IPS DF 19.7 (cell line): ENCODE measurements at regions not wholly inside any gene's neighbourhood (a gene's known extent, or its start where the extent isn't known, plus 50 kb on each side); places are given as distances from the start of the nearest gene placed in this dataset.
"Not testable (repeated sequence)": the region's sequence is repeated elsewhere in the genome, so short reads cannot be mapped to it uniquely, and the experiment has no call there.

Experiments
- DNase-seq: peaks from one replicate; pipeline ENCODE4 v3.0.0-alpha.2; 2013; ENCODE audit warnings: low read depth, low spot score

DNA sequence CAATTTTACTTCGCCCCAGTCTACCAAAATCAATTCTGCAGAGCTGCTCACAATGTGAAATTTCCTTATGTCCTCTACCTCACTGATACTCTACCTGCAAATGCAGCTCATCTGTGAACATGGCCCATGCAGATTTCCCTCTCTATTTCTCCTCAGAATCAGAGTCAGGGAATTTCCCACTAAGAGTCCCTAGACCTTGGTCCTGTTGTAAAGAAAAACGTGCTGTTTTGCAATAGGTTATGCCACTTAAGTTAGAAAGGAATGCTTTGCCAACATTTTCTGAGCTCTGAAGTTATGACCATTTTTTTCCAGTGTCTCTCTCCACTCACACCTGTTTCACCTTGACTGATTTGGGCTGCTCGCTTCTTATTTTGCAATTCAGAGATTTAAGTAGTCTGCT lies 524.0 kb downstream of the TTLL7 start:
- not testable (repeated sequence) for DNase-seq

- DNase-seq = not testable (repeated sequence)
Observed at GRCh38 chr1:83473986-83474385, 524.9 kb downstream of the TTLL7 start.

GRCh38 chr1:83472066-83472465 lies 526.9 kb downstream of the TTLL7 start:
- DNase-seq = not testable (repeated sequence)

DNA sequence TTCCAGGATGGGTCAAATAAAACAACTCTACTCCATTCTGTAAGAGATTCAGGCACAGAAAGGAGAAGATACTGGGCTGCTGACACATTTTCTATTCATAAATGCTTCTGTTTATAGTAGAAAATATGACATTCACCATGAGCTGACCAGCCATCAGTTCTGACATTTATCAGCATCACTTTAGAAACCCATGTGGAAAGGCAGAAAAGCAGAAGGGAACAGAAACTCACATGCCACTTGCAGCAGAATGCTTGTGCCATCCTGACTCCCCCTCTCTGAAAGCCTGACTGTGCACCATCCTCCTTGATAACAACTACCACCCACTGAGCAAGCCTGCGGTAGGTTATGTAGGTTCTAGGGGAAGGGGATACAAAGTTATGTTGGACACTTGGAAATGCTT lies 527.7 kb downstream of the TTLL7 start:
- DNase-seq = not testable (repeated sequence)

DNA sequence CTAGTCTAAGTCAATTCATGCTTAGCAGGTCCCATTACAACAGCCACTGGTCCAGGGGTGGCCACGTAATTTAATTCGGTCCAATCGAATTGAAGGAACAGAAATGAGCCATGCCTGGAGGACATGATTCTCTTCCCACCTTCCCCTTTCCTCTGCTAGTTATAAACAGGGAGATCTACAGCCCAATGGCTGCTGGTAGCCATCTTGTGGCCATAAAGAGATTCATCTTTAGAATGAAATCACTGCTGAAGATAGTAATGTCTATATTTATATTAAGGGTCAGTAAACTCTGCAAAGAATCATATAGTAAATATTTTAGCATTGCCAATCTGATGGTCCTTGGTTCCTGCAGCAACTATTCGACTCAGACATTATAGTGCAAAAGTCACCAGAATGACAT lies 530.6 kb downstream of the TTLL7 start:
- not testable (repeated sequence) for DNase-seq

DNA sequence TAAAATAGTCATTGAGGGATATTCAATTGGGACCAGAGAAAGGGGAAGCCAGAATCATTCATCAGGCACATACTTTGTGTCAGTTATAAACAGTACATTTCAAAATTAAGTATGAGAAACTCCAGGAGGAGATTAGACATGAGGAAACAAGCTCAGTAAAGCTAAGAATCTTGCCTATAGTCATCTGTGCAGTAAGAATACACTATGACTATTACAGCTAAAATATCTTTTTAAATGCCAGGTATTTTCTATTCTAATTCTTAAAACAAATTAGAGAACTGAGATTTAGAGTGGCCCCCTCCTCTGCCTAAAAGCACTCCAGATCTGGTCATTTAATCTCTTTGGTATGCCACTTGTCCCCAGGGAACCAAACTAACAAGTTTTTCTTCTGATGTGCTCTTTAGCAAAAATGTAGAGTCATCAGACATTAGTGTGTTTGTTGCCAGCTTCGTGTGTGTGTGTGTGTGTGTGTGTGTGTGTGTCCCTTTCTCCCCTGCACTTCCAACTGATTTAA lies 541.1 kb downstream of the TTLL7 start:
- DNase-seq = not testable (repeated sequence)

DNA sequence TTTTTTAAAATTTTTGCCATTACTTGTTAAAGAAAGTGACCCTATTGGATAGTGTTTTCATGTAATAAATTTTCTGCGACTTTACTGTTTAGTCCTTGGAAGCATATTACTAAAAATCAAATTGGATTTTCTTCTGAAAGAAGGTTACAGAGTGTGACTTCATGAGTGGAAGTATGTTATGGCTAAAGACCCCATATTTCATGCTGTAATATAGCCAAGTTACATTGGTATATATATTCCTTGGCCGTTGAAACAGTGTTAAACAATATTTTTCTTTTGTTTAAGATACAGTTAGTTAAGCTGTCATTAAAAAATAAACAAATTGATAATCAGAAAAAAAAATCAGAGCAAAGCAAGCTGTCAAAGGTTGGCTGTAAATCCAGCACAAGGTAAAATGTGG lies 541.7 kb downstream of the TTLL7 start:
- DNase-seq = not testable (repeated sequence)

DNA sequence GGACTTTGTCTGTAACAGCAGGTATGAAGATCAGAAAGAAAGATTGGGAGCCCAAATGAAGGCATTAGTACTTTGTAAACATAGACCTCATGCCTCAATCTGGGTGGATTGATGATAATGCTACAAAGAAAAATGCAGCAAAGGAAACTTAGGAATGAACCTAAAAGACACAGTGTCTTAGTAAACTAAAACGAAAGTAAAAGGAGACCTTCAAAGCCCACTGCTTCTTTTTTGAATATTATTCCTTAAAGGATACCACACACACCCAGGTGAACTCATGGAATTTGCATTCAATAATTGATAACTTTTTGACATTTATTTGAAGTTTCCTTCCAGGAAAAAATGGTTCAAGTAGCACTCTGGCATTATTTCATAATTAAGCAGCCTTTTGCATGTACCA lies 543.2 kb downstream of the TTLL7 start:
- DNase-seq = not testable (repeated sequence)

DNA sequence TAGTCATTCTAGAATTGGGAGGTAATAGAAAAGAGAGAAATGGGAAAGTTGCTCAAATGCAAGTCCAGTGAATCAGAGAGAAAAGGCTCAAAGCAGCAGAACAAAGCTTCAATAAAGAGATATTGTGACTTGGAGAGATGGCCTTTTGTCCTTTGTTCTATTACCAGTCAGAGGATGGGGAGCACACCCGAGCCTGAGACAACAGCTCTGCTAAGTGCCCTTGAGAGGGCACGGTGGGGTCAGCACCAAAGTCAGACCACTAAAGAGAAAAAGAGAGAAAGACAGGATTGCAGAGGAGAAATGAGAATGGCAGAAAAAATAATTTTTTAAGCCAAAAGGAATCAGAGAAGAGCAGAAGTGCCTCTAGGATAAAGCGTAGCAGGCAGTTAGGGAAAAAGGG lies 553.1 kb downstream of the TTLL7 start:
- DNase-seq = not testable (repeated sequence)

- DNase-seq = not testable (repeated sequence)
Observed at GRCh38 chr1:83442412-83442811, 556.5 kb downstream of the TTLL7 start.

DNA sequence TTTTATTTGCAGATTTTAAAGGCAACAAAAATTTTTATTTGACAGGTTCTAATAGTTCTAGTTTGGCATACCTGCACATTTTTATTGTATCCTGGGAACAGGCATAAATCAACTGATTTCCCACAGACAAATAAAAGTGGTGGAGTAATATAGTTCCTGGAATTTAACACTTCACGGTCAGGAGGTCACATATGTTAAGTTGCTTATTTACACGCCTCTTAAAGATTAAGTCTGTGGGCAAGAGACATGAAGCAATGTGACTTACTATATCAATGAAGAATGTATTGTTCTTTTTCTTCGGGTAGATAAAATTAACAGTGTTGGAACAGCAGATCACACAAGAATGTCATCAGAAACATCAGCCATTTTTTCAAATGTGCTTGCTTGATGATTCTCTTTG lies 558.3 kb downstream of the TTLL7 start:
- not testable (repeated sequence) for DNase-seq

- DNase-seq = not testable (repeated sequence)
Observed at GRCh38 chr1:83440021-83440420, 558.9 kb downstream of the TTLL7 start.

DNA sequence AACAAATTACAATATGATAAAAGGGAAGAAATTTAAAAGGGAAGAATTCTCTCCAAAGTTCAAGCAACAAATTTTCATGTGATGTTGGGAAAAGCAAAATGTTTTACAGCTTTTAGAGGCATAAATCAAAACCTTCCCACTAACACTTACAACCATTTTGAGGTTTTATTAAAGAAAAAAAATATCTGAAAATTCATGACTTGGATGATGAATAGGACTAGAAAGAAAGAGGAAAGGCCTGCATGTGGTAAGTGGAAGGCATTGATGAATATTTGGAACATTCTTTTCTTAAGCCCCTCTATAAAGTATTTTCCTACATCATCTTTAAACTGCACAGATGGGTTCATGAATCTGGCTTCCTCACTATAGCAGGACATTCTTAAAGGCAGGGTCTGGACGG lies 560.6 kb downstream of the TTLL7 start:
- DNase-seq = not testable (repeated sequence)

- not testable (repeated sequence) for DNase-seq
Observed at GRCh38 chr1:83435336-83435735, 563.6 kb downstream of the TTLL7 start.

- not testable (repeated sequence) for DNase-seq
Observed at GRCh38 chr1:83427566-83427965, 571.4 kb downstream of the TTLL7 start.

- not testable (repeated sequence) for DNase-seq
Observed at GRCh38 chr1:83423382-83423781, 575.5 kb downstream of the TTLL7 start.

GRCh38 chr1:83418558-83418957 lies 580.4 kb downstream of the TTLL7 start:
- no peak for DNase-seq

- DNase-seq = not testable (repeated sequence)
Observed at GRCh38 chr1:83413839-83414107, 585.2 kb downstream of the TTLL7 start.

GRCh38 chr1:83410746-83411413 lies 588.1 kb downstream of the TTLL7 start:
- not testable (repeated sequence) for DNase-seq

DNA sequence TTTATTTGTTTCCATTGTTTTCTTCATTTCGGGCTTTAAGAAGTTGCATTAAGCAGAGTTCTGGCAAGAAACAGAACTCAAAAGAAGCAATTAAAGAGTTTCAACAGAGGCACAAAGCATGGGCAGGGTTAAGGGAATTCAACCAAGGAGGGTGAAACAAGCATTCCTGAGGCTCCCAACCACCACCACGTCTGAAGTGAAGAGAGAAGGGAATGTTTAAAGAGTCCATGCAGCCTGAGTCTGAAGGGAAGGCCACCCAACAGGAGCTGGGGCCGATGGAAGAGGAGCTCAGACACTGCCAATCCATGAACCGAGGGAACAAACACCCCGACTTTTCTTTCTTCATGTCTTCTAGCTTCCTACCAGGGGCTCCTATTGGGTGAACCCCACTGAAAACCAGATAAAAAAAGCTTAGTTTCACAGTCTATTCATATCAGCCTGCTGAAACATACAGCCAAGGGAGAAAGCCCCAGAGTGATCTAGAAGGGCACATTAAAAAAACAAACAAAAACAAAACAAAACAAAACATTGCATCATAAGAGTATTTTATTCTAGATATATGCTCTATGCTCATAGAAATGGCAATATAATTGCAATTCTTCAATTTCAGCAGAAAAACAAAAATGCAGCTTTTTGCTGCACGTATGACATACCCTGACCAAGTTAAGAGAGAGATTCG lies 592.1 kb downstream of the TTLL7 start:
- not testable (repeated sequence) for DNase-seq

DNA sequence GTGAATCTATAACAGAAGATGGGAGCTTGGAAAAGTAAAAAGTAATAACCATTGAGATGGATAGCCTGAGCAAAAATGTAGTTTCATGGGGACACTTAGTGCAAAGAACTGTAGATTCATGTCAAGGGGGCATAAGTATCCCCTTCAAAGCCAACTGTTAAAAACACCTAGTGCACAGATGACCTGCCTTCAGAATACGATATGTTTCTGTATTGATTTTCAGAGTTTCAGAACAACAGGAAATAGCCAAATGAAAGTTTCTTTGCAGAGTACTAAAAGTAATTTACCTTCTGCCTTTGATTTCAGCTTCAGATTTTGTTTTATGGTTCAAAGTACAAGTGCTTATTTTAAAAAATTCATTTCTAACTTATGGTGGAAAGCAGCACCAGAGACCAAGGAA lies 593.1 kb downstream of the TTLL7 start:
- not testable (repeated sequence) for DNase-seq

- DNase-seq = not testable (repeated sequence)
Observed at GRCh38 chr1:83403500-83403899, 595.4 kb downstream of the TTLL7 start.

GRCh38 chr1:83401146-83401545 lies 597.8 kb downstream of the TTLL7 start:
- not testable (repeated sequence) for DNase-seq
